Brain pericyte (primary cell): ENCODE measurements at regions not wholly inside any gene's neighbourhood (a gene's known extent, or its start where the extent isn't known, plus 50 kb on each side); places are given as distances from the start of the nearest gene placed in this dataset.

ENCODE experiments used
- DNase-seq: peaks from one replicate; pipeline ENCODE4 v3.0.0-alpha.2; 2012; ENCODE audit warnings: low read depth, low spot score

DNA sequence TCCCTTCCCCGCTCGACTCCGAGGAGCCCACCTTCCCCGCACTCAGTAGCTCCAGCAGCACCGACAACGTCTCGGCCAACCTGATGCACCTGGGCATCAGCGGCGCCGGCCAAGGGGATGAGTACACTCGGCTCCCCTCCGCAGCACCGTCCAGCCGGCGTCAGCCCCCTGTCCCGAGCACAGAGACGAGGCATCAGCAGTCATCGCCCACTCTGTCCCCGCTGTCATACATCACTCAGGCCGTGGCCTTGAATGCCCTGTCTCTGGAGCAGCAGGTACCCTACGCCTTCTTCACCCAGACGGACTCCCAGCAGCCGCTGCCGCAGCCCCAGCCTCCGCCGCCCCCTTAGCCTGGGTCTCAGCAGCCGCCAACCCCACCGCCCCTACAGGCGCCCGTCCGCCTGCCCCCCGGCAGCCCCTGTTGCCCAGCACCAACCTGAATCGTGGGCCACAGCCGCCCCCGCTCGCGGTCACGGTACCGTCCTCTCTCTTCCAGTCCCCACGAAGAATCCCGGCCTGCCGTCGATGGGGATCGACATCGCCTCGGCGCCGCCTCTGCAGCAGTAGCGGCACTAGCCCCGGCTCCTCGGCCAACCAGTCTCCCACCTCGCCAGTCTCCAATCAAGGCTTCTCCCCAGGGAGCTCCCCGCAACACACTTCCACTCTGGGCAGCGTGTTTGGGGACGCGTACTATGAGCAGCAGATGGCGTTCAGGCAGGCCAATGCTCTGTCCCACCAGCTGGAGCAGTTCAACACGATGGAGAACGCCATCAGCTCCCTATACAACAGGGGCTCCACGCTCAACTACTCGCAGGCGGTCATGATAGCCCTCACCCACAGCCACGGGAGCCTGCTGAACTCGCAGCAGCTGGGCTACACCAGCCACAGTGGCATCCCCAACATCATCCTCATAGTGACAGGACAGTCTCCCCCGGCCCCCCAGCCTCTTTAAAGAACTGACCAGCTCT is 1195.9 kb upstream of the CHAC2 start:
- no peak for DNase-seq

GRCh38 chr2:52570716-52571115 is 1196.9 kb upstream of the CHAC2 start:
- no peak for DNase-seq

- DNase-seq = no peak
Observed at GRCh38 chr2:52563151-52563550, 1204.5 kb upstream of the CHAC2 start.

GRCh38 chr2:52558265-52558664 is 1209.3 kb upstream of the CHAC2 start:
- no peak for DNase-seq

DNA sequence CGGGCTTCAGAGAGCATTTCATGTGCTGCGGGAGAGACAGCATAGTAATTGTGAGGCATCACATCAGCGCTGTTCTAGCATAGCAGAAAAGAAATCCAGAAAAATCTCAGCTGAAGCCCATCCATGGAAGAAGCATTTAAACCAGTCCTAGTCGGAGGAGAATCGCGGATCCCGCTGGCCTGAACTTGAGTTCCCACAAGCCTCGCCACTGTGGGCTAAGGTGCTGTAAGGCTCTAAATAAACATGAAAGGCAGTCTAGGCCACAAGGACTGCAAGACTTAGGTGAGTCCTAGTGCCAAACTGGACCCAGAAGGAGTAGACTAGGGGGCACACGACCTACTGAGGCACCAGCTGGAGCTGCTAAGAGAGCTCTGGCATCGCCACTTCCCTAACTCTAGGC is 1225.3 kb upstream of the CHAC2 start:
- no peak for DNase-seq

DNA sequence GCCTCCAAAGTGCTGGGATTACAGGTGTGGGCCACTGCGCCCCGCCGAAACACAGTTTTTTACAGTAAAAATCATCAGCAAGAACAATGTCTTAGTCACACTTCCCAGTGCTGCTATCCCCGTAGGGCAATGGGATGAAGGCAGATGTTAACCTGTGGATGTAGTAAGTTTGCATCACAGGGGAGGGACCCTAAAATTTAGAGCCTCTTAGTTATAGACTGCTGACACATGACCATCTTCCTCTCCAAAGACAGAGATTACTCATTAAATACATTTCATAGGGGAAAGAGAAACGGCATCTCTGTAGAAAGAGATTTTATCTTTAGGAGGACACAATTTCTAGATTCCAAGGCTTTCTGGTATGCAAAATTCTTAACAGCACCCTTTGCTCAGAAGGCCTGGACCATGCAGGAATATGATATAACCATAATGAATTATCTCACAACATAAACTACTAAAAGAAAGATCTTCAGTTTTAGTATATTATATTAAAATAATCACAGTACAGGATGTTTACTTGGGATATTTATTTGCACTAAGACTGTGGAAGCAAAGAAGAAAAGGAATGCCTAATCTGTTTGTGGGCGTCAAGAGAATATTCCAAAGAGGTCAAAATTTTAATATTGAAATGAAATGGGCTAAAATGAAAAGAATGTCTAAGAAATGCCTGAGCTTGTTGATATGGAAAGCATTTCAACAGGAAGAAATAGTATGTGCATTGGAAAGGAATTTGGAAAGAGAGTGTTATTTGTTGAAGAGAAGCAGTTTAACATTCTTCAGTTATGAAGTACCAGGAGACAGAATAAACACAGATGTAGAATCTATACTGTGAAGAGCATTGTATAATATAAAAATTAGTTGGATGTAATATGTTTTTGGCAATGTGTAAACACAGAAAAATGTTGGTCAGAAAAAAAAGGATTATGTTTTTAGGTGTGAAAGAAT is 1228.3 kb upstream of the CHAC2 start:
- DNase-seq = no peak

DNA sequence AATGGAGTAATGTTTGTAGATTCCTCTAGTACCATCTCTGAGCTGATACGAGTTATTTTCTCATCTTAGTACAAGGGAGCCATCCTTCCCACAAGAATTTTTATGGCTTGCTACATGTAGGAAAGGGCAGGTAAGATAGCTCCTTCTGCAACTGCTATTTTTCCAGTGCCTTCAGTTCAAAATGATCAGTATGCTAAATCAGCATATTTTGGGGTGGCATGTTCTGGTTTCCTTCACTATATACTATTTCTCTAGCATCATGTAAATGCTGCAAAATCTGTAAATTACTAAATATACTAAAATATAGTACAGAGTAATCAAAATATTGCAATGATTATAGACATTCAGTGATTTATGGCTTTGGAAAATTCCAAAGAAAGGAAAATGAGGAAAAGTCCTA is 1230.0 kb upstream of the CHAC2 start:
- DNase-seq = no peak

DNA sequence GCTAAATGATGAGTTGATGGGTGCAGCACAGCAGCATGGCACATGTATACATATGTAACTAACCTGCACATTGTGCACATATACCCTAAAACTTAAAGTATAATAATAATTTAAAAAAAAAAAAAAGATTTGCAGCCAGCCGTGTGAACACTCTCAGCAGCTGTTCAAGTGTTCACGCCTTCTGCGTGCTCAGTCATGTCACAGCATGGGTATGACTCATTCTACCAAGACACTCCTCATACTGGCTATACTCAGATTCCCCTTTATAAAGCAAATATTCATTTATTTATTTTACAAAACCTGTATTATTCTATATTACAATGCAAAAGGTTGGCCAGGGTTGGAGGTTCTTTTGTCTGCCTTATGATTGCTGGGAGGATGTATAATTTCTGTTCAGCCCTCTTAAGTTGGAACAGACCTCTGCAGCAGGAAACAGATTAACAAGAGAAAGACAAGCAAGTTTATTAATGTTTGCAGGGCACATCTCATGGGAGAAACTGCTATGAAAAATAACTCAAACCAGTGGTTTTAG is 1230.6 kb upstream of the CHAC2 start:
- peak; percentile 65 for DNase-seq

DNA sequence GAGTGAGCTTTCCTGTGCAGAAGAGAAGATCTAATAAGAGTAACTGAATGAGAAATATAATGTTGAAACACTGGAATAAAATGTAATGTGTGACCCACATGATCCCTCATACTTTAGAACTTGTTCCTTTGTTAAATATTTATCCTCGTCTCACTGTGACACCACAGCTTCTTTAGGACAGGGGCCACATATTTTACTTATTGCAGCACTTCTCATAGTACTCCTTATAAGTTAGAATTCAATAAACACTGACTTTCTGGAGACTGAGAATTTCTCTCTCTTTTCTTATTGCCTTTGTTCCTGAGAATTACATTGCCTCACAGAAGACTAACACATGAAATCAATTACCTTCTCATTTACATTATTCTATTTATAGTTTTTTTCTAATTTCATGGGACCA is 1234.6 kb upstream of the CHAC2 start:
- DNase-seq = no peak

- peak; percentile 41 for DNase-seq
Observed at GRCh38 chr2:52526735-52527134, 1240.9 kb upstream of the CHAC2 start.

GRCh38 chr2:52520644-52521043 is 1247.0 kb upstream of the CHAC2 start:
- no peak for DNase-seq

GRCh38 chr2:52518678-52519077 is 1248.9 kb upstream of the CHAC2 start:
- DNase-seq = no peak

DNA sequence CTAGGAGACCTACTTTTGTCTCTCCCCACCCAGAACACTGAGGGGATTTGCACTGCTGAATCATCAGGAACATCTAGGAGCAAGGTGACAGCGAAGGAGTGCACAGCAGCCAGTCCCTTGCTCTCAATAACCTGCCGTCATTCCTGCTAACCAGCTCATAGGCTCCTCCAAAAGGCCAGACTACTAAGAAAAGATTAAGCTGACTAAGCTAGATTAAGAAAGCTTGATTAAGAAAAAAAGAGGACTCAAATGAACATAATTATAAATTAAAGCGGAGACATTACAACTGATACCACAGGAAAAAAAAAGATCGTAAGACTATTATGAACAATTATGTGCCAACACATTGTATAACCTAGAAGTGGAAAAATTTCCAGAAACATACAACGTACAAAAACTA is 1254.8 kb upstream of the CHAC2 start:
- DNase-seq = no peak

GRCh38 chr2:52510432-52510831 is 1257.2 kb upstream of the CHAC2 start:
- no peak for DNase-seq

- DNase-seq = no peak
Observed at GRCh38 chr2:52502476-52502860, 1265.1 kb upstream of the CHAC2 start.

- DNase-seq = no peak
Observed at GRCh38 chr2:52501715-52502475, 1265.7 kb upstream of the CHAC2 start.

GRCh38 chr2:52500561-52500960 is 1267.0 kb upstream of the CHAC2 start:
- no peak for DNase-seq

DNA sequence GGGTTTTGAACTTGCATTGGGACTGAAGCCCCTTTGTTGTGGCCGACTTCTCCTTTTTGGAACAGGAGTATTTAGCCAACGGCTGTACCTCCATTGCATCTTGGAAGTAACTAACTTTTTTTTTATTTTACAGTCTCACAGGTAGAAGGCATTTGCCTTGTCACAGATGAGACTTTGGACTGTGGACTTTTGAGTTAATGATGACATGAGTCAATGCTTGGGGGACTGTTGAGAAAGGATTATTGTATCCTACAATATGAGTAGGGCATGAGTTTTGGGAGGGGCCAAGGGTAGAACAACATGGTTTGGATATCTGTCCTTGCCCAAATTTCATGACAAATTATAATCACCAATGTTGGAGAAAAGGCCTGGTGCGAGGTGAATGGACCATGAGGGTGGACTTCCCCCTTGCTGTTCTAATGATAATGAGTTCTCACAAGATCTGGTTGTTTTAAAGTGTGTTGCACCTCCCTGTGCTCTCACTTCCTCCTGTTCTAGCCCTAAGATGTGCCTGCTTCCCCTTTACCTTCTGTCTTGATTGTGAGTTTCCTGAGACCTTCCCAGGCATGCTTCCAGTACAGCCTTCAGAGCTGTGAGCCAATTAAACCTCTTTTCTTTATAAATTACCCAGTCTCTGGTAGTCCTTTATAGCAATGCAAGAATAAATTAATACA is 1269.4 kb upstream of the CHAC2 start:
- DNase-seq = no peak

- no peak for DNase-seq
Observed at GRCh38 chr2:52495816-52496215, 1271.8 kb upstream of the CHAC2 start.

- DNase-seq = no peak
Observed at GRCh38 chr2:52477166-52477565, 1290.4 kb upstream of the CHAC2 start.

DNA sequence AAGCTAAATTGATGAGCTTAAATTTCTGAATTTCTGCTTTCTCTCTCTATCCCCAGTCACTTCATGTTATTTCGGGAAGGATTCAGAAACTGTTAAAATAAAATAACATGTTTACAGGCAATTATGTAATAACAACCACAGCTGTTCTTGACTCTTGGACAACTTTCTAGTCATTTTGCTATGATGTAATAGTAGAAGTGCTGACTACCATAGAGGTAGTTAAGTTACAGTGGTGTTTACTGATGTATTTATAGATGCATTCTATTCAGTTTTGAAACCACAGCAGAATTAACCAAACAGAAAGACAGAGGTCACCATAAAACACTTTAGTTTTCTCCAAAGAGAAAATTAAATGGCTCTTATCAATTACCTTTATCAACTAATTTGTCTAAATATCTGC is 1292.0 kb upstream of the CHAC2 start:
- no peak for DNase-seq
